Muscle layer of colon (tissue), 2 donors: ENCODE measurements at regions not wholly inside any gene's neighbourhood (a gene's known extent, or its start where the extent isn't known, plus 50 kb on each side); places are given as distances from the start of the nearest gene placed in this dataset.
A peak's percentile ranks its signal among the peaks of the same experiment; 100 is the strongest.

Source experiments
- H3K27ac ChIP-seq: one replicate; pipeline ENCODE4 v1.7.0; 2013; ENCODE audit warnings: low read depth, mild to moderate bottlenecking, low read length, moderate library complexity
- H3K27me3 ChIP-seq, 2 donors: one replicate each; pipeline ENCODE4 v1.7.0; 2013; ENCODE audit warnings: low read length in 2 of 2, mild to moderate bottlenecking in 2 of 2; ENCODE audit not compliant: insufficient read depth in 2 of 2, control insufficient read depth in 1 of 2
- H3K36me3 ChIP-seq: one replicate; pipeline ENCODE4 v1.7.0; 2013; ENCODE audit warnings: mild to moderate bottlenecking, low read length; ENCODE audit not compliant: insufficient read depth
- H3K4me1 ChIP-seq: one replicate; pipeline ENCODE4 v1.7.0; 2013; ENCODE audit warnings: mild to moderate bottlenecking, low read length; ENCODE audit not compliant: insufficient read depth
- H3K4me3 ChIP-seq, 2 donors: one replicate each; pipeline ENCODE4 v1.7.0; 2013; ENCODE audit warnings: low read length in 2 of 2, low read depth in 1 of 2, mild to moderate bottlenecking in 1 of 2, moderate library complexity in 1 of 2
- H3K9ac ChIP-seq: one replicate; pipeline ENCODE4 v1.7.0; 2013; ENCODE audit warnings: low read length
- H3K9me3 ChIP-seq: one replicate; pipeline ENCODE4 v1.7.0; 2013; ENCODE audit warnings: mild to moderate bottlenecking, low read length
- donor health status: abdominal sarcoma.
- donor health status: Adenocarcinoma of cecum.

GRCh38 chr10:91156196-91156595, 64.3 kb upstream of the PCGF5 start:
- Histone ChIP-seq H3K27ac (no peak overlapping the region), H3K4me3 (no peak overlapping the region), H3K36me3 (no peaks in the 10 kb centered on the region), H3K4me1 (no peaks in the 10 kb centered on the region), H3K9me3 (no peaks in the 10 kb centered on the region), H3K27me3 (no peaks in the 10 kb centered on the region), H3K9ac (no peak overlapping the region)

- Histone ChIP-seq H3K4me1 (peaks cover 11% of the 10 kb centered on the region), H3K4me3 (no peak overlapping the region), H3K9ac (no peak overlapping the region), H3K9me3 (no peaks in the 10 kb centered on the region), H3K27ac (no peak overlapping the region), H3K27me3 (no peaks in the 10 kb centered on the region), H3K36me3 (no peaks in the 10 kb centered on the region)
Observed at GRCh38 chr10:91159254-91159783, 61.1 kb upstream of the PCGF5 start.

GRCh38 chr10:91162050-91162494, 58.4 kb upstream of the PCGF5 start:
- Histone ChIP-seq H3K36me3 (no peaks in the 10 kb centered on the region), H3K27me3 (no peaks in the 10 kb centered on the region), H3K27ac (peak overlapping the region; percentile 85), H3K9ac (peak overlapping the region; percentile 72), H3K9me3 (no peaks in the 10 kb centered on the region), H3K4me3 (peak overlapping the region; percentile 69 to 94), H3K4me1 (peaks cover 17% of the 10 kb centered on the region)

- no peaks in the 10 kb centered on the region for H3K27me3 ChIP-seq
- peak overlapping the region; percentile 69 to 94 for H3K4me3 ChIP-seq
- peak overlapping the region; percentile 72 for H3K9ac ChIP-seq
- no peaks in the 10 kb centered on the region for H3K9me3 ChIP-seq
- no peaks in the 10 kb centered on the region for H3K36me3 ChIP-seq
- peaks cover 17% of the 10 kb centered on the region for H3K4me1 ChIP-seq
- peak overlapping the region; percentile 85 for H3K27ac ChIP-seq
Observed at GRCh38 chr10:91162495-91163268, 57.8 kb upstream of the PCGF5 start.

- no peaks in the 10 kb centered on the region for H3K27me3 ChIP-seq
- H3K36me3 ChIP-seq: no peaks in the 10 kb centered on the region
- no peak overlapping the region for H3K9ac ChIP-seq
- H3K27ac ChIP-seq: peak overlapping the region; percentile 76
- H3K9me3 ChIP-seq: no peaks in the 10 kb centered on the region
- peak overlapping the region; percentile 55 to 93 for H3K4me3 ChIP-seq
- H3K4me1 ChIP-seq: peaks cover 17% of the 10 kb centered on the region
Observed at GRCh38 chr10:91163269-91163868, 57.1 kb upstream of the PCGF5 start.

GRCh38 chr10:91163869-91164474, 56.5 kb upstream of the PCGF5 start:
- H3K4me3 ChIP-seq: peak overlapping the region; percentile 55 to 93
- H3K27me3 ChIP-seq: no peaks in the 10 kb centered on the region
- peak overlapping the region; percentile 76 for H3K27ac ChIP-seq
- peaks cover 17% of the 10 kb centered on the region for H3K4me1 ChIP-seq
- no peaks in the 10 kb centered on the region for H3K9me3 ChIP-seq
- no peak overlapping the region for H3K9ac ChIP-seq
- H3K36me3 ChIP-seq: no peaks in the 10 kb centered on the region

GRCh38 chr10:91164520-91165065, 55.9 kb upstream of the PCGF5 start:
- no peaks in the 10 kb centered on the region for H3K27me3 ChIP-seq
- no peaks in the 10 kb centered on the region for H3K9me3 ChIP-seq
- H3K27ac ChIP-seq: peak overlapping the region; percentile 76
- H3K9ac ChIP-seq: no peak overlapping the region
- H3K4me3 ChIP-seq: peak overlapping the region; percentile 55 to 93
- peaks cover 17% of the 10 kb centered on the region for H3K4me1 ChIP-seq
- H3K36me3 ChIP-seq: no peaks in the 10 kb centered on the region

- Histone ChIP-seq H3K9me3 (no peaks in the 10 kb centered on the region), H3K27me3 (no peaks in the 10 kb centered on the region), H3K36me3 (no peaks in the 10 kb centered on the region), H3K27ac (no peak overlapping the region), H3K4me3 (no peak overlapping the region), H3K4me1 (peaks cover 9% of the 10 kb centered on the region), H3K9ac (no peak overlapping the region)
Observed at GRCh38 chr10:91167406-91167805, 53.1 kb upstream of the PCGF5 start.

GRCh38 chr10:91170418-91170817, 50.0 kb upstream of the PCGF5 start:
- no peaks in the 10 kb centered on the region for H3K27me3 ChIP-seq
- no peaks in the 10 kb centered on the region for H3K36me3 ChIP-seq
- no peak overlapping the region for H3K27ac ChIP-seq
- no peak overlapping the region for H3K9ac ChIP-seq
- H3K4me1 ChIP-seq: no peaks in the 10 kb centered on the region
- no peaks in the 10 kb centered on the region for H3K9me3 ChIP-seq
- H3K4me3 ChIP-seq: no peak overlapping the region
